Ishikawa (cell line): ENCODE measurements at regions not wholly inside any gene's neighbourhood (a gene's known extent, or its start where the extent isn't known, plus 50 kb on each side); places are given as distances from the start of the nearest gene placed in this dataset.

Experiments
- CEBPB ChIP-seq: IDR thresholded peaks from 2 replicates; pipeline ENCODE4 v1.6.1; 2012
- CREB1 ChIP-seq: IDR thresholded peaks from 2 replicates; pipeline ENCODE4 v1.6.1; 2012; ENCODE audit warnings: low read depth
- EGR1 ChIP-seq: IDR thresholded peaks from 2 replicates; pipeline ENCODE4 v1.6.1; 2012
- EP300 ChIP-seq: IDR thresholded peaks from 2 replicates; pipeline ENCODE4 v1.6.1; 2012; ENCODE audit warnings: borderline replicate concordance
- FOXM1 ChIP-seq: IDR thresholded peaks from 2 replicates; pipeline ENCODE4 v1.6.1; 2012; ENCODE audit warnings: low read depth, borderline replicate concordance
- NFIC ChIP-seq: IDR thresholded peaks from 2 replicates; pipeline ENCODE4 v1.6.1; 2012
- RAD21 ChIP-seq: IDR thresholded peaks from 2 replicates; pipeline ENCODE4 v1.6.1; 2012; ENCODE audit warnings: low read depth
- TAF1 ChIP-seq: IDR thresholded peaks from 2 replicates; pipeline ENCODE4 v1.6.1; 2012; ENCODE audit warnings: low read depth, mild to moderate bottlenecking
- TCF12 ChIP-seq: IDR thresholded peaks from 2 replicates; pipeline ENCODE4 v1.6.1; 2012; ENCODE audit warnings: low read depth
- TEAD4 ChIP-seq: IDR thresholded peaks from 2 replicates; pipeline ENCODE4 v1.6.1; 2012
- YY1 ChIP-seq: IDR thresholded peaks from 2 replicates; pipeline ENCODE4 v1.6.1; 2012; ENCODE audit warnings: low read depth
- ZBTB7A ChIP-seq: IDR thresholded peaks from 2 replicates; pipeline ENCODE4 v1.6.1; 2012; ENCODE audit warnings: low read depth
- TF ChIP-seq, protein P1 (sequence below): IDR thresholded peaks from 2 replicates; pipeline ENCODE4 v1.6.1; 2012; ENCODE audit warnings: low read depth, mild to moderate bottlenecking
- TF ChIP-seq, protein P2 (sequence below): IDR thresholded peaks from 2 replicates; pipeline ENCODE4 v1.6.1; 2012
- TF ChIP-seq, protein P3 (sequence below): IDR thresholded peaks from 2 replicates; pipeline ENCODE4 v1.6.1; 2012

DNA sequence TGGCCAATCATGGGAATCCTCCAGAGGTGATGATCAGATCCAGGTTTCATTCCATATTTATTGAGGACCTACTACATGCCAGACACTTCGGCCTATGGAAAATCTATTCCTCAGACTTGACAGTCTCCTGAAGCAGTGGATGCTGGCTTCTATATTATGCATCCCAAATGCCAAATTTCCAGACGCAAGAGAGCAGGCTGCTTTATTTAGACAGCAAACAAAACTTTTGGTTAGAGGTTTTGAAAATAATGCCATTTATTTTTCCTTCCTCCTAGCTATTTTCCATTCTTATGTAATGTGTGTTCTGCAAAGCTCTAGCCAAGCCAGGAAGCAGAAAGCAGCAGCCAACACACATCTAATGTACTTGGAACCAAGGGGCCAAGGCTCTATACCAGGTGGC lies 330.8 kb downstream of the GPAM start:
- TF ChIP-seq EGR1, result no peak

GRCh38 chr10:111856631-111857030 lies 326.9 kb downstream of the GPAM start:
- TF ChIP-seq CREB1, result no peak
- TF ChIP-seq EGR1, result no peak
- no peak for TF ChIP-seq NFIC
- TF ChIP-seq, protein P1, sequence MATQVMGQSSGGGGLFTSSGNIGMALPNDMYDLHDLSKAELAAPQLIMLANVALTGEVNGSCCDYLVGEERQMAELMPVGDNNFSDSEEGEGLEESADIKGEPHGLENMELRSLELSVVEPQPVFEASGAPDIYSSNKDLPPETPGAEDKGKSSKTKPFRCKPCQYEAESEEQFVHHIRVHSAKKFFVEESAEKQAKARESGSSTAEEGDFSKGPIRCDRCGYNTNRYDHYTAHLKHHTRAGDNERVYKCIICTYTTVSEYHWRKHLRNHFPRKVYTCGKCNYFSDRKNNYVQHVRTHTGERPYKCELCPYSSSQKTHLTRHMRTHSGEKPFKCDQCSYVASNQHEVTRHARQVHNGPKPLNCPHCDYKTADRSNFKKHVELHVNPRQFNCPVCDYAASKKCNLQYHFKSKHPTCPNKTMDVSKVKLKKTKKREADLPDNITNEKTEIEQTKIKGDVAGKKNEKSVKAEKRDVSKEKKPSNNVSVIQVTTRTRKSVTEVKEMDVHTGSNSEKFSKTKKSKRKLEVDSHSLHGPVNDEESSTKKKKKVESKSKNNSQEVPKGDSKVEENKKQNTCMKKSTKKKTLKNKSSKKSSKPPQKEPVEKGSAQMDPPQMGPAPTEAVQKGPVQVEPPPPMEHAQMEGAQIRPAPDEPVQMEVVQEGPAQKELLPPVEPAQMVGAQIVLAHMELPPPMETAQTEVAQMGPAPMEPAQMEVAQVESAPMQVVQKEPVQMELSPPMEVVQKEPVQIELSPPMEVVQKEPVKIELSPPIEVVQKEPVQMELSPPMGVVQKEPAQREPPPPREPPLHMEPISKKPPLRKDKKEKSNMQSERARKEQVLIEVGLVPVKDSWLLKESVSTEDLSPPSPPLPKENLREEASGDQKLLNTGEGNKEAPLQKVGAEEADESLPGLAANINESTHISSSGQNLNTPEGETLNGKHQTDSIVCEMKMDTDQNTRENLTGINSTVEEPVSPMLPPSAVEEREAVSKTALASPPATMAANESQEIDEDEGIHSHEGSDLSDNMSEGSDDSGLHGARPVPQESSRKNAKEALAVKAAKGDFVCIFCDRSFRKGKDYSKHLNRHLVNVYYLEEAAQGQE, result no peak
- TF ChIP-seq TEAD4, result no peak
- TF ChIP-seq, protein P2, sequence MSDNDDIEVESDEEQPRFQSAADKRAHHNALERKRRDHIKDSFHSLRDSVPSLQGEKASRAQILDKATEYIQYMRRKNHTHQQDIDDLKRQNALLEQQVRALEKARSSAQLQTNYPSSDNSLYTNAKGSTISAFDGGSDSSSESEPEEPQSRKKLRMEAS, result no peak
- TF ChIP-seq, protein P3, sequence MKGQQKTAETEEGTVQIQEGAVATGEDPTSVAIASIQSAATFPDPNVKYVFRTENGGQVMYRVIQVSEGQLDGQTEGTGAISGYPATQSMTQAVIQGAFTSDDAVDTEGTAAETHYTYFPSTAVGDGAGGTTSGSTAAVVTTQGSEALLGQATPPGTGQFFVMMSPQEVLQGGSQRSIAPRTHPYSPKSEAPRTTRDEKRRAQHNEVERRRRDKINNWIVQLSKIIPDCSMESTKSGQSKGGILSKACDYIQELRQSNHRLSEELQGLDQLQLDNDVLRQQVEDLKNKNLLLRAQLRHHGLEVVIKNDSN, result no peak
- no peak for TF ChIP-seq EP300

- no peak for TF ChIP-seq TCF12
- TF ChIP-seq NFIC, result no peak
- TF ChIP-seq ZBTB7A, result no peak
- no peak for TF ChIP-seq CREB1
- no peak for TF ChIP-seq EGR1
- no peak for TF ChIP-seq YY1
- no peak for TF ChIP-seq RAD21
- TF ChIP-seq, protein P1, result no peak
- TF ChIP-seq EP300, result no peak
Measured at GRCh38 chr10:111865550-111865949, 318.0 kb downstream of the GPAM start.

DNA sequence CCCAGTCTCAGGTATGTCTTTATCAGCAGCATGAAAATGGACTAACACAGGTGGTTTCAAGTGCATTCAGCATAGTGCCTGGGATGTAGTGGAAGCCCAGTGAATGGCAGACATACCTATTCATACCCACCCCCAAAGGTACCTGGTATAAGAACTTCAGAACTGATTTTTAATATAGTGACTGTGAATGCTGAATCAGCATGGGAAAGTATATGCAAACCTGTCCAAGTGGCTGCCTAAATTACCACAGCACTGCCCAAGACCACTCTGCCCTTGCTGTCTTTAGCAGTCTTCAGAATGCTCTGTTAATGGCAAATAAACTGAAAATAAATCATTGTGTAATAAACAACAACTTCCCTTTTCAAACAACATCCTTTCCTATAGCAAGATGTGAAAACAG lies 312.1 kb downstream of the GPAM start:
- TF ChIP-seq, protein P2, result no peak
- TF ChIP-seq TAF1, result no peak
- no peak for TF ChIP-seq ZBTB7A
- no peak for TF ChIP-seq NFIC
- no peak for TF ChIP-seq CREB1
- TF ChIP-seq FOXM1, result no peak
- no peak for TF ChIP-seq TCF12
- no peak for TF ChIP-seq CEBPB
- TF ChIP-seq, protein P1, result no peak
- no peak for TF ChIP-seq TEAD4
- TF ChIP-seq, protein P3, result no peak

DNA sequence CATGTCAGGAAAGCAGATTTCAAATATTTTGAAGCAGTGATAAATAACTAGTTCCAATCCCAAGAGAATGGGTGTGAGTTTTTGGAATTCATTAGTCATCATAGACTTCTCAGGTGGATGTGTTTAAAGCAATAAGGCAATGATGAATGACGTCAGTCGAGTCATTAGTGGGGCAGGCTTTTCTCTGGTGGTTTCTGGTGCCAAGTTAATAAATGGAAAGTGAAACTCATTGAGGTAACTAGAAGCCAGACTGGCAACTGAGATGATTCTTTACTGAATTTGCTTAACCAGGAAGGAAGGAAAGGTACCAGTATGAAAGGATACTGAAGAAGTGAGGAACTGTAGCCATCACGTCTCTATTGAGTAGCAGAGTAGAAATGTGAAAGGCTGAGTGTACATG lies 311.0 kb downstream of the GPAM start:
- TF ChIP-seq EP300 (no peak), TEAD4 (no peak), CREB1 (no peak), EGR1 (no peak), ZBTB7A (no peak), FOXM1 (no peak), CEBPB (no peak), TAF1 (no peak), YY1 (no peak), RAD21 (no peak), NFIC (no peak), TCF12 (no peak)
- TF ChIP-seq, protein P1, result no peak
- TF ChIP-seq, protein P3, result no peak
- TF ChIP-seq, protein P2, result no peak
